B cell (primary cell): ENCODE measurements at regions not wholly inside any gene's neighbourhood (a gene's known extent, or its start where the extent isn't known, plus 50 kb on each side); places are given as distances from the start of the nearest gene placed in this dataset.

Experiments used
- EZH2 ChIP-seq: IDR thresholded peaks from 2 replicates; pipeline ENCODE4 v1.6.1; 2012; ENCODE audit warnings: borderline replicate concordance, low read depth, mild to moderate bottlenecking, moderate library complexity, low read length; ENCODE audit not compliant: insufficient read depth, poor library complexity, severe bottlenecking
- TF ChIP-seq, protein P1 (sequence below): fragments of 200-600 bp; IDR thresholded peaks from one replicate; pipeline ENCODE4 v1.8.0; 2022; ENCODE audit warnings: antibody characterized with exemption, mild to moderate bottlenecking

DNA sequence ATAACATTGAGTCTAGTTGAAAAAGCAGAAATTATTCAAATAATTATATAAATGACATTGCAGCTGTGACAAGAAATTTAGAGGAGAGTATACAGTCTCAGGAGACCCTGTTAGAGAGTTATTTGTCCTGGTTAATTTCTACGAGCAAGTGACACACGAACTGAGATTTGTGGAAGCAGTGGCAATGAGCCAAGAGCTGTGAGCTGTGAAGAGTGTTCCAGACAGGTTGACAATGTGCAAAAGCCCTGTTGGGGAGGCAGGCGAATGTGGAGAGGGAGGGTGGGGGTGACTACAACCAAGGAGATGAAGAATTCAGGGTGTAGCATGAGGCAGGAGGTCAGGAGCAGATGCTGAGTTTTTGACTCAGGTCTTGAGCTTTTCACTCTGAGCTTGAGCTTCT, 620.2 kb upstream of the TENM4 start:
- TF ChIP-seq, protein P1, sequence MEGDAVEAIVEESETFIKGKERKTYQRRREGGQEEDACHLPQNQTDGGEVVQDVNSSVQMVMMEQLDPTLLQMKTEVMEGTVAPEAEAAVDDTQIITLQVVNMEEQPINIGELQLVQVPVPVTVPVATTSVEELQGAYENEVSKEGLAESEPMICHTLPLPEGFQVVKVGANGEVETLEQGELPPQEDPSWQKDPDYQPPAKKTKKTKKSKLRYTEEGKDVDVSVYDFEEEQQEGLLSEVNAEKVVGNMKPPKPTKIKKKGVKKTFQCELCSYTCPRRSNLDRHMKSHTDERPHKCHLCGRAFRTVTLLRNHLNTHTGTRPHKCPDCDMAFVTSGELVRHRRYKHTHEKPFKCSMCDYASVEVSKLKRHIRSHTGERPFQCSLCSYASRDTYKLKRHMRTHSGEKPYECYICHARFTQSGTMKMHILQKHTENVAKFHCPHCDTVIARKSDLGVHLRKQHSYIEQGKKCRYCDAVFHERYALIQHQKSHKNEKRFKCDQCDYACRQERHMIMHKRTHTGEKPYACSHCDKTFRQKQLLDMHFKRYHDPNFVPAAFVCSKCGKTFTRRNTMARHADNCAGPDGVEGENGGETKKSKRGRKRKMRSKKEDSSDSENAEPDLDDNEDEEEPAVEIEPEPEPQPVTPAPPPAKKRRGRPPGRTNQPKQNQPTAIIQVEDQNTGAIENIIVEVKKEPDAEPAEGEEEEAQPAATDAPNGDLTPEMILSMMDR = no peak
- TF ChIP-seq EZH2 = no peak
